GM10266 (cell line): ENCODE measurements at regions not wholly inside any gene's neighbourhood (a gene's known extent, or its start where the extent isn't known, plus 50 kb on each side); places are given as distances from the start of the nearest gene placed in this dataset.

ENCODE experiments used
- DNase-seq: peaks from one replicate; pipeline ENCODE4 v3.0.0; 2012; ENCODE audit errors: extremely low spot score
- TF ChIP-seq, protein P1 (sequence below): IDR thresholded peaks from 2 replicates; pipeline ENCODE4 v1.5.1; 2012; ENCODE audit warnings: mild to moderate bottlenecking, low read depth; ENCODE audit not compliant: control insufficient read depth, insufficient read depth; ENCODE audit errors: missing control alignments

DNA sequence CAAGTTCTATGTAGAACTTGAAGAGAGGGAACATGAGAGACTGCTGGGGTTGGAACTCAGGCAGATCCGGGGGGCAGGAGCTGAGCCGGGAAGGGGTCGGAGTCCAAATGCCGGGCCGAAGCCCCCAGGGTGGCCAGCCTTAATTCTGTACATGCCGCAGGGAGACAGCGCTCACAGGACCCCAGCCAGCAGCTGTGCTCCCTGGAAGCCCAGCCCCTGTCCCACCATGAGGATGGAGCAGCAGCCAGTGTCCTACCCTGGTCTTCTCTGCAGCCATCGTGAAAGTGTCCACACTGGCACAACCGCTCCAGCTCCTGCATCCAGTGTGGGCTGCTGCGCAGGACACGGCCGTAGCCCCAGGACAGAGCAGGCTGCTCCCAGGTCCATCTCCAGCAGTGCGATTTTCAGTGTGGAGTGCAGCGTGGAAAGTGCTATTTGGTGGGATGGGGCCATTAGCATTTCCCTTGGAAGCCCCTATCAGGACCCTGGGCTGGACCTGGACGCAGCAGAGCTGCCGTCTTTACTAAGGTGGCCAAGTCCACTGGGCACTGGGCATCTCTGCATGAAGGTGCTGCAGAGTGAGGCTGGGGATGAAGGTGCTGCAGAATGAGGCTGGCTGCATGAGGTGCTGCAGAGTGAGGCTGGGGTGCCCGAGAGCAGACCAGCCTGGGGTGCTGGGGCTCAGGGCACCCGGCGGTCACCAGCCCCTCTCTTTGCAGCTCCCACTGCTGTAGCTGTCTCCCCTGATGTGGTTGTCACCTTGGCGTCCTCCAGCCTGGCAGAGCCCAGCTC lies 737.4 kb downstream of the BRD1 start:
- DNase-seq = no peak
- TF ChIP-seq, protein P1, sequence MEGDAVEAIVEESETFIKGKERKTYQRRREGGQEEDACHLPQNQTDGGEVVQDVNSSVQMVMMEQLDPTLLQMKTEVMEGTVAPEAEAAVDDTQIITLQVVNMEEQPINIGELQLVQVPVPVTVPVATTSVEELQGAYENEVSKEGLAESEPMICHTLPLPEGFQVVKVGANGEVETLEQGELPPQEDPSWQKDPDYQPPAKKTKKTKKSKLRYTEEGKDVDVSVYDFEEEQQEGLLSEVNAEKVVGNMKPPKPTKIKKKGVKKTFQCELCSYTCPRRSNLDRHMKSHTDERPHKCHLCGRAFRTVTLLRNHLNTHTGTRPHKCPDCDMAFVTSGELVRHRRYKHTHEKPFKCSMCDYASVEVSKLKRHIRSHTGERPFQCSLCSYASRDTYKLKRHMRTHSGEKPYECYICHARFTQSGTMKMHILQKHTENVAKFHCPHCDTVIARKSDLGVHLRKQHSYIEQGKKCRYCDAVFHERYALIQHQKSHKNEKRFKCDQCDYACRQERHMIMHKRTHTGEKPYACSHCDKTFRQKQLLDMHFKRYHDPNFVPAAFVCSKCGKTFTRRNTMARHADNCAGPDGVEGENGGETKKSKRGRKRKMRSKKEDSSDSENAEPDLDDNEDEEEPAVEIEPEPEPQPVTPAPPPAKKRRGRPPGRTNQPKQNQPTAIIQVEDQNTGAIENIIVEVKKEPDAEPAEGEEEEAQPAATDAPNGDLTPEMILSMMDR = no peak

DNA sequence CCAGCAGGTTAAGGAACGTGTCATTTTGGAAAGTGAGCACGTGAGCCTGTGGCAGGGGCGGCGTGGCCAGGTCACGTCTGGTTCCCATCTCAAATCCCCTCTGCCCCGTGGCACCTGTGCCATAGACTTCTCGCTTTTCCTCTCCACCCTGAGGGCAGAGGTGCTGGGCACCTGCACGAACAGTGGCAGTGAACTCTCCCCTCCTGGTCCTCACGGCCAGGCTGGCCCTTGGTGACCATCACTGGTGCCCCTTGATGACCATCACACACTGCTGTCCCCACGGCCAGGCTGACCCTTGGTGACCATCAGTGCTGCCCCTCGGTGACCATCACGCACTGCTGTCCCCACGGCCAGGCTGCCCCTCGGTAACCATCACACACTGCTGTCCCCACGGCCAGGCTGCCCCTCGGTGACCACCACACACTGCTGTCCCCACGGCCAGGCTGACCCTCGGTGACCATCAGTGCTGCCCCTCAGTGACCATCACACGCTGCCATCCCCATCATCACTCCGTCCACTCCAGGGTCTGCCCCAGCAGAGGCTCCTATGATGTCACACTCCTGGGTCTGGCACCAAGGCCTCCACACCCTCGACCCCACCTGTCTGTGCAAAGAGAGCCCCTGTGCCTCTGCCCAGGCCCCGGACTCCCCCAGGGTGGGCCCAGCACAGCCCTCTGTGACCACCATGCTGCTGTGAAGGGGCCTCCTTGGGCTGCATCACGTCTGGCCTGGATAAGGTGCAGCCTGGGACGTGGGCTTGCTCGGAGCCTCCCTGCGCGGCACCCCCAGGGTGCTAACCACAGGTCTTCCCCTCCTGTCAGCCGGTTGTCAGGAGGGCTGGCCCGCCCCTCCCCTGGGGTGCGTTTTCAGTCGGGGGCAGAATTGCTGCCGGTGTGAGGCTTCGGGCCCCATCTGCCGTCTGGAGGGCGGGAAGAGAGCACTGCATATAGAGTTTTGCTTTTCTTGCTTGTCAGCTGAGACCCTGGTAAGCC lies 738.6 kb downstream of the BRD1 start:
- TF ChIP-seq, protein P1 = no peak
- DNase-seq = no peak

DNA sequence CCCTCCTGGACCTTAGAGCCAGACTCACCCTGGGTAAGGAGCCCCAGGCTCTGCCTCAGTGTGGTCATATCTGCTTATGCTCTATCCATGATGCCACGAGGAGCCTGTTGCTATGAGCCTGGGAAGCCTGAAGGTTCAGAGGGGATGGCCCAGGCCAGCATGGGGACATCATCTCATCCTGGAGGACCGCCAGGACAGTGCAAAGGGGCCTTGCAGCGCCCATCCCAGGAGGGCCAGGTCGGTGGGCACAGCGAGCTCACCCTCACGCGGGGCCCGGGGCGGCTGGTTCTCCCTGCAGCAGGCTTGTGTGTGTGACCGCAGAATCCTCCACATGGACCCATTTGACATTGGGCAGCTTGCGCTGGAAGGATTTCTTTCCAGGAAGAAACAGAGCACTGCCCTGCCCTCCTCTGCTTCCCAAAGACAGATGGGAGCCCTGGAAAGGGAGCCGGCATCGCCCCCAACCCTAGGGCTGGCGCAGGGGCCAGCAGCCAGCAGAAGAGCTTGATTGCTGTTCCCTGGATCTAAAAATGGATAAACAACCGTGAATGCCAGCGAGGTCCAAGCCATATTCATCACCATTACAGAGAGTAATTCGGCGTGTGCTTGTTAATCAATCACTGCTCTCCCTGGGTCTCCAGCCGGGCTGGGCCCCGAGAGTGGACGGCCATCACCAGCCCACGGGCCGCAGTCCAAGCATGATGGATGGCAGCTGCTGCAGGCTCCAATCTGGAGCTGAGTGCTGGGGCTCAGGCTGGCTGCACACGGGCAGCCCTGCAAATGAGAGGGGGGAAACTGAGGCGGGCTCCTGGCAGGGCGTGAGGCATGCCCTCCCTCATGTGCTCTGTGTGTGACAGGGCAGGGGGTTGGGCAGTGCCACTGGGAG lies 739.7 kb downstream of the BRD1 start:
- TF ChIP-seq, protein P1 = no peak
- DNase-seq = no peak

DNA sequence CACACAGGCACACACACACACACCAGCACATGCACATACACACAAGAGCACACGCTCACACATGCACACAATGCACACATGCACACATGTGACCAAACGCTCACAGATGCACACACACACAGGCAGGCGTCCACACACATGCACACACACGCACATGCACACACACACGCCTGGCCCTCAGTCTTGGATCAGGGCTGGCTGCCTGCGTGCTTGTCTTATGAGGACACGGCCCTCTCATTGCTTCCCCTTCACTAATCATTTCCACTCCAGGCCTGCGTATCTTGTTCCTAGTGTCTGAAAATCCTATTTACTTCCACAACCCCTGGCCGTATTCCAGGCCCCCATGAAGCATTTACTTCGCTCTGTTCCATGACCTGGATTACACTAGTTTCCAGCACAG lies 740.5 kb downstream of the BRD1 start:
- TF ChIP-seq, protein P1 = no peak
- DNase-seq = no peak

DNA sequence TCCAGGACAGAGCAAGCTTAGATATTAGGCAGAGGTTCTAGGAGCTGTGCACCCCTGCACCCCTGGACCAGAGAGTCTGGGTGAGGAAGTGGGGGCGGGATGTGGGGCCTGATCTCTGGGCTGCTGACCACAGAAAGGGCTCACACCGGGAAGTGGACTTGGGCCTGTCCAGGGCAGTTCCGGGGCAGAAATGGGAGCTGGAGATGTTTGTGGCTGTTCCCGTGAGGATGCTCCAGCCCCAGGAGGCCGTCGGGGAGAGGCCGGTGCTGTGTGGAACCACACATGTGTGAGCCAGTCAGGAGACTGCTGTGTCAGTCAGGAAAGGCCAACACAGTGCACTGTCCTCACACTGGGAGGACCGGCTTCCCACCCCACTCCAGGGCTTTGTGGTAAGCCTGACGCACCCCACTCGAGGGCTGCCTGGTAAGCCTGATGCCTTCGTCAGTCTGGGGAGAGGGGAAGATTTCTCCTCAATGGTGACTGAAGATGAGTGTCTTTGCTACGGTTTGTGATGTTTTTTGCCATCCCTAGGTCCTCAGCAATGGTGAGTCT lies 741.0 kb downstream of the BRD1 start:
- no peak for DNase-seq
- TF ChIP-seq, protein P1 = no peak

DNA sequence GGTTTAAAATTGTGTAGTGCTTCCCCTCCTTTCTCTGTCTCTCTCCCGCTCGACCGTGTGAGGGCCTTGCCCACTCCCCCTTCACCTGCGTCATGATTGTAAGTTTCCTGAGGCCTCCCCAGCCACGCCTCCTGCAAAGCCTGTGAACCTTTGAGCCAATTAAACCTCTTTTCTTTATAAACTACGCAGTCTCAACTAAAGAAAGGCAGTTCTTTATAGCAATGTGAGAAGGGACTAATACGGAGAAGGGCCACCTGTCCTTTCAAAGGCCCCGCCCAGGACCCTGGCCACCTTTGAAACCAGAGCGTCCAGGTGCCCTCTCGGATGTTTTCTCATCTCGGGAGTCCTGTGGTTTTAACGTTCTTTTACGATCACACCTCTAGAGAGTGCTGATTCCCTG lies 741.5 kb downstream of the BRD1 start:
- DNase-seq = no peak
- TF ChIP-seq, protein P1 = no peak
